ENCODE measurements at regions not wholly inside any gene's neighbourhood (a gene's known extent, or its start where the extent isn't known, plus 50 kb on each side); places are given as distances from the start of the nearest gene placed in this dataset.

DNA sequence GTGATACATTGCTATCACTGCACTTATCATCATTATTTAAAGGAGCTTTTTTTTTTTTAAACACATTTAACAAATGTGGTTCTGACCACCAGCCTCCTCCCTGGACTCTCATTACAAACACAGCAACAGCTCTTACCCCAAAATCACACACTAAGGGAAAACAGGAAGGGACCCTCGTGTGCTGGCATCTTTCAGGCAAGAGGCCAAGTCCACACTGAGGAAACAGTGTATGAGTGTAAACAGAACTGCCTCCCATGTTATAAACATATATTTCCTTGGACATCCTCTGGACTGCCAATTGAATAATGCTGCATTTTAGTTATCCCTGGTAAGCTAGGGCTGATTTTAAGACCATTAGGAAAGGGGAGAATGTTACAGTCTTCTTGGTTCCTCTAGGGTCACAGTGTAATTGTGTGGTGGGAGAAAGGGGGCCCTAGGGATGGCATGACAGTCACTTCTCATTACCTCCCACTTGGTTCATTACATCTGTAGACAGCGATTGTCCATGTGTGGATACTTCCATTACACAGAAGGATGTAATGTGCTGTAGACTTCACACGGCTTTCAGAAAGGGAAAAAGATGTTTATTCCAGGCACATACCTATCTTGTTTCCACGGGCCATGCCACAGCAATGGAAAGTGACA lies 244.6 kb upstream of the TET2 start:
- no peak for DNase-seq

DNA sequence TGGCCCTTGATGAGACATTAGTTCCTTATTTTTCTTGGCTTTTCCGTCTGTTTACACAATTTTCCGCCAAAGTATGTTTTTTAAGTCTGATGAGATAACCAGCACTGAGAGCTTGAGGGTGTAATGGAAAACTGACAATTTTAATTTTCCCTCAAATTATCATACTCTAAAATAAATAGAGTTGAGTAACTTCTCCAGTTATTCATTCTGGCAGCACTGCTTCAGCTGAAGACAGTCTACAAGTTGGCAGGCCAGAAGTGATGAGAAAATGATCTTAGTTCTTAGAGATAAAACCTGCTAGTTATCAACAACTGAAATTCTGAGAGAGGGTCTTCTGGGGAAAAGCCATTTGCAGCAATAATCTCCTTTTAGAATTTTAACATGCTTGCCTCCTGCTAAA lies 241.6 kb upstream of the TET2 start:
- DNase-seq = no peak

DNA sequence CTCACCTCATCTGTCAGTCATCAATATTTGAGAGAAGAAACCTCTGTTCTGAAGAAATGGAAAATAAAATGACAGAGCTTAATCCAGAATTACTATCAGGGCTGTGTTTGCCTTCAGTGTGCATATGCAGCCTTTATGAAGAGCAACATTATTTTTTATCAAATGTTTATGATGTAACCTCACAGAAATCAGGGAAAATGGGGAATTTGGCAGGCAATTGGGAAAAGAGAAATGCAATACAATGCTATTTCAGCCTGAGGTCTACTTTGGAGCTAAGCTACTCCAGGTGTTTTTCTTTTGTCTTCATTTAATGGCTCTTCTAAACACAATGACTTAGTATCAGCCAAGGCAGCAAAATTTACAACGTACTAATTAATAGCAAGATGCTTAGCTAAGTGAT lies 241.1 kb upstream of the TET2 start:
- DNase-seq = no peak

DNA sequence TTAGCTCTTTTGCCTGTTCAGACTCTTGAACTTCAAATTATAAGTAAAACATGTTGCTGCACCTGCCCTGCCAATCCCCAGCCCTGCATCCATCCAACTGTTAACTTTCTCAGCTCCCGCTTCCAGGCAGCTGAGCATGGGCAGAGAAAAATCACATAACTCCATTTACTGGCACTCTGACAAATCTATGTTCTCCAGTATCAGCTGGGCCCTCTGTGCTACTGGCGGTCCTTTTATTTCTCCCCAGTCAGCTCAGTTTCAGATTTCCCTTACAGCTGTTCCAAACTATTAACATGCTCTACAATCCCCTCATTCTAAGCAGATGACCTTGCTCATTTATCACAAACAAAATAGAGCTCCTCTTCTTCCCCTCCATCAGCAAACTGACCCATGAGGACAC lies 240.4 kb upstream of the TET2 start:
- DNase-seq = no peak

- DNase-seq = no peak
Observed at GRCh38 chr4:104907074-104907649, 239.5 kb upstream of the TET2 start.

GRCh38 chr4:104907991-104908390 lies 238.7 kb upstream of the TET2 start:
- DNase-seq = no peak

DNA sequence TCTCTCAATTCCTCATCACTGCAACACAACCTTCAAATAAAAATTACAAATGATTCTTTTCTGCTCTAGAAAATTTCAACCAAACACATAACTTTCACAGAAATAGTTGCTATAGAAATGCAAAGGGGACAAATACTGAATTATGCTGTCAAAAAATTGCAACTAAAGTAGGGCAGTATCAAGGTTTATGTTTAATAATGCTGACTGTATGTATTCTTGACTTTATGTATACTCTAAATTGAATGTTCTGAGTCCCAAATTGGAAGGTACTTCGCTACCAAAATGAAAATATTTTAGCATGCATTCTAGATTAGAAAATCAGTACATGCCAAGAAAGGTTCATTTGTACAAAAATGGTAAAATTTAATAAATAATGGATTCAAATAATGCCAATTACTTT lies 237.3 kb upstream of the TET2 start:
- DNase-seq = no peak

GRCh38 chr4:104912518-104912917 lies 234.2 kb upstream of the TET2 start:
- DNase-seq = no peak

DNA sequence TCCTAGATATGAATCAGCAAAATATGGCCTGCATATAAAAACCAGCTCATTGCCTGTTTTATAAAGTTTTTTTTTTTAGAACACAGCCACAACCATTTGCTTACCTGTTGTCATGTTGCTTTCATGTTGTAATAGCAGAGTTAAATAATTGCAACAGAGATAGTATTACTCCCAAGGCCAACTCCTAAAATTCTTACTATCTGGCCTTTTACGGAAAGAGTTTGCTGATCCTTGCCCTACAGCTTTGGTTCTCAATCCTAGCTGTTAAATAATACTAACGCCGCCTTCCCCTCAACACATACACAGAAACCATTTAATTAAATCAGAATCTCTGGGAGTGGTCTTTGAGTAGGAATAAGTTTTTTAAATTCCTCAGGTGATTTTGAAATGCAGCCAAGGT lies 231.3 kb upstream of the TET2 start:
- DNase-seq = no peak

DNA sequence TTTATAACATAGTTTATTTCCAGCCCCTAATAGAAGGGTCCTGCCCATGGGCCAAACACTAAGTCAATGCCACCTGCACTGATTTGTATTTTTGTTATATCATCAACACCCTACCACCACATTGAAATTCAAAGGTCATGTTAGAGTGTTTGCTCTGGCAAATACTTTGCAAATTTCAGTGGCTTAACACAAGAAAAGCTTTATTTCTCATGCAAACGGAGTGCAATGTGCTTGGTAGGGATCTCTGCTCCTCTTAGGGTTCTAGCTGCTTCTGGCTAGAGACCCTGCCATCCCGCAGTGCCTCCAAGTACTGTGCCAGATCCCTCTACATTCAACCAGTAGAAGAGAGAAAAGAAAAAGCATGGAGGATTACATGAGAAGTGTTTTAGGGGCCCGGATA lies 230.8 kb upstream of the TET2 start:
- no peak for DNase-seq

GRCh38 chr4:104919406-104919805 lies 227.3 kb upstream of the TET2 start:
- DNase-seq = no peak

DNA sequence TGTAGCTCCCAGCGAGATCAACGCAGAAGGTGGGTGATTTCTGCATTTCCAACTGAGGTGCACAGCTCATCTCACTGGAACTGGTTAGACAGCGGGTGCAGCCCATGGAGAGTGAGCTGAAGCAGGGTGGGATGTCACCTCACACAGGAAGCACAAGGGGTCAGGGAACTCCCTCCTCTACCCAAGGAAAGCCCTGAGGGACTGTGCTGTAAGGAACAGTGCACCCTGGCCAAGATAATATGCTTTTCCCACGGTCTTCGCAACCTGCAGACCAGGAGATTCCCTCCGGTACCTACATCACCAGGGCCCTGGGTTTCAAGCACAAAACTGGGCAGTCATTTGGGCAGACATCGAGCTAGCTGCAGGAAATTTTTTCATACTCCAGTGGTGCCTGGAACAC lies 216.4 kb upstream of the TET2 start:
- DNase-seq = no peak

GRCh38 chr4:104930745-104931736 lies 215.6 kb upstream of the TET2 start:
- DNase-seq = peak; percentile 56

DNA sequence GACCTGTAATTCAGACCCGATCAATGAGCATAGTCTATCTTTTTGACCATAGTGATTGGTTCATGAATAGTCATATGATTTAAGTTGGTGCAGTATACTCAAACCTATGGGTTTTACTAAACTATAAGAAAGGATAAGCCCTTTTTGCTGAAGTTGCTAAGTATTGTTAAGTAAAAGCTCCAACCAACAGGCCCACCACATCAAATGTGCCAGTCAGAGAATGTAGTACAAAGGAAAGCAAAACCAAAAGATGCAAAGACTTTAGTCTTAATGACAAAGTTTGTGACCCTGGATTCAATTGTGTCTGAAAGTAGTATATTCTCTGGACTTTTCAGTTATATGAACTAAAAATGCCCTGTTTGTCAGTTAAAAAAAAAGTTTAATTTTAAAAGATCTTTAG lies 208.1 kb upstream of the TET2 start:
- peak; percentile 10 for DNase-seq

GRCh38 chr4:104940927-104941326 lies 205.7 kb upstream of the TET2 start:
- no peak for DNase-seq

GRCh38 chr4:104941661-104942062 lies 205.0 kb upstream of the TET2 start:
- no peak for DNase-seq

- no peak for DNase-seq
Observed at GRCh38 chr4:104942990-104943743, 203.5 kb upstream of the TET2 start.

DNA sequence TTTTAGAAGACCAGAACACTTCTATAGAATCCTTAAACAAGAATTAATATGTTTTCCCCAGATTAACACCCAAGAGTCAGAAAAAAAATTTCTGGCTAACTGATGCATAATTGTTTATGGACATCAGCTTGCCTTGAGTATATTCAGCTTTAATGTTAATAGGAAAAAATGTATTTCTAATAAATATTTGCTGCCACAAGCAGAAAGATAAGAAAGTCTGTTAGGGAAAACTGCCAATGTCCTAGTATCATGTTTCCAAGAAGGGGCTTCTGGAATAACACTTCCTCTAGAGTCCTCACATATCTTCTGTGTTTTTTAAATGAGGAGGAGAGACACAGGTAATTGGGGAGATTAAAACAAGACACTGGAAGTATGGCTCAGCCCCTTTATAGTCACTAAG lies 202.1 kb upstream of the TET2 start:
- DNase-seq = no peak

GRCh38 chr4:104964410-104965175 lies 182.1 kb upstream of the TET2 start:
- DNase-seq = no peak

- no peak for DNase-seq
Observed at GRCh38 chr4:104966349-104967033, 180.2 kb upstream of the TET2 start.

- no peak for DNase-seq
Observed at GRCh38 chr4:104967034-104967401, 179.7 kb upstream of the TET2 start.

Data from activated gamma-delta T cell treated with Interleukin-2 at 50 U/mL for 16 hours (primary cell).